GM18511 (cell line): ENCODE measurements at regions not wholly inside any gene's neighbourhood (a gene's known extent, or its start where the extent isn't known, plus 50 kb on each side); places are given as distances from the start of the nearest gene placed in this dataset.

Experiments
- ATAC-seq: cut with Tn5 transposase; IDR thresholded peaks from one replicate; pipeline ENCODE4 v1.9.1; 2021; ENCODE audit warnings: mild to moderate bottlenecking, moderate library complexity; ENCODE audit not compliant: unreplicated experiment

- ATAC-seq: no peak
These were observed 197.7 kb upstream of the RPL38 start for GRCh38 chr17:74005790-74006189.

- no peak for ATAC-seq
These were observed 197.1 kb upstream of the RPL38 start for GRCh38 chr17:74006371-74006770.

GRCh38 chr17:74008196-74008595, 195.3 kb upstream of the RPL38 start:
- no peak for ATAC-seq

DNA sequence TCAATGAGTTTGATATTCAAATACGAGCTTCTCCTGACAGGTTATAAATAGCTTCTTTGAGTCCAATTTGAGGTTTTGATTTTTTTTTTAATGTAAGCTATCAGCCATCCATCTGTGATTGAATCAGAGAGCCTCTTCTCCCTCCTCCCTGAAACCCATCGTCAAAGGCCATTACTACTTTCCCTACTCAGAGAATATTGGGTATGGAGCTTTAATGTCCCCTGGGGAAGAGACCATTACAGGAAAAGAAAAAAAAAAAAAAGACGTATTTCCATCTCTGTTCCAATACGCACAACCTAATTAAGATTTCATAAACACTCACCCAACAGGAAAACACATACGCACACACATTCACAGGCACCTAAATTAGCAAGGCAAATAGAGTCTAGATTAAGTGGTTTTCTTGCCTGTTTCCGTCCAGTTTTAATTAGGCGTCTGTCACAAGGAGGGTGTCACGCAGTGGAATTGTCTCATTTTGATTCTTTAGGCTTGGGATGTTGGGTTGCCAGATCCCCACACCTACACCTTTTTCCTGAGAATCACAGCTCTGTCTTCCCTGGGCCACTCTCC, 194.3 kb upstream of the RPL38 start:
- ATAC-seq: no peak

DNA sequence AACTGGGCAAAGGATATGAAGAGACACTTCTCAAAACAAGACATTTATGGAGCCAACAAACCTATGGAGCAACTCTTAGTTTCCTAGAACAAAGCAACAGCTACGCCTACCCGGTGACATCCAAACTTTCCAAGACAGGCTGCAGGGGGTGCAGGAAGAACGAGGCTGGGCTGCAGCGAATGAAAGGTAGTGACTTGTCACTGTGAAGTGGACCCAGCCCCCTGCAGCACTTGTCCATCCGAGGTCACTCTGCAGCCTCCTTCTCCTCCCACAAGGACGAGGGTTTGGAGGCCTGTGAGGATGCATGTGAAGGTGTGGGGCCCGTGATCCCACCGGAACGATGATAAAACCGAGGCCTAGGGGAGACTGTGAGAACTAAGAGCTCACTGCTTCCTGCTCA, 192.6 kb upstream of the RPL38 start:
- ATAC-seq: no peak

- no peak for ATAC-seq
These were observed 191.5 kb upstream of the RPL38 start for GRCh38 chr17:74011966-74012365.

- no peak for ATAC-seq
These were observed 191.0 kb upstream of the RPL38 start for GRCh38 chr17:74012465-74012864.

DNA sequence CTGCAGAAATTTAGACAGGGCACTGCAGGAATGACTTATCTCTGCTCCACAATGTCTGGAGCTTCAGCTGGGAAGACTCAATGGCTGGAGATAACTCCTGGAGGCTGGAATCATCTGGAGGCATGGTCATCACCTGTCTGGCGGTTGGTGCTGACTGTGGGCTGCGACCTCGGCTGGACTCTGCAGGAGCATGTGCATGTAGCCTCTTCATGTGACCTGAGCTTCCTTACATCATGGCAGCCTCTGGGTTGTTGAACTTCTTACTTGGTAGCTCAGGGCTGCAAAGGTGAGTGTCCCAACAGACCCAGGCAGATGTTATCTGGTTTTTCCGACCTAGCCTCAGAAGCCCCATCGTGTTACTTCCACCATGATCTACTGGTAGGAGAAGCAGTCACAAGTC, 188.2 kb upstream of the RPL38 start:
- no peak for ATAC-seq

DNA sequence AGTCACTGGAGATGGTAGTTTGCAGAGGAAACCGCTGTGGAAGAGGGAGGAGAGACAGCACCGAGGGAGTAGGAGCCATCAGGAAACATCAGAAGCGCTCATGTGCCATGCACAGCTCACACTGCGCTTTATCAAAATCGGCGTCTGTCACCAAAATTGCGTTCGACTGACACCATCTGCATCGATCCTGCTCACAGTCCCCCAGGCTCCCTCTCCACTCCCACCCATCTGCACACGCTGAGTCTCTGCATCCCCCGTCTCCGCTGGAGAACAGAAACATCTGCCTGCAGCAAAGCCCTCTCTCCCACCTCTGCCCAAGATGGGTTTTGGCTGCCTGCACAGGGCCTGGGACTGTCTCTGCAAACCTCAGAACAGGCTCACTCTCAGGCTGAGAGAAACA, 187.5 kb upstream of the RPL38 start:
- no peak for ATAC-seq

DNA sequence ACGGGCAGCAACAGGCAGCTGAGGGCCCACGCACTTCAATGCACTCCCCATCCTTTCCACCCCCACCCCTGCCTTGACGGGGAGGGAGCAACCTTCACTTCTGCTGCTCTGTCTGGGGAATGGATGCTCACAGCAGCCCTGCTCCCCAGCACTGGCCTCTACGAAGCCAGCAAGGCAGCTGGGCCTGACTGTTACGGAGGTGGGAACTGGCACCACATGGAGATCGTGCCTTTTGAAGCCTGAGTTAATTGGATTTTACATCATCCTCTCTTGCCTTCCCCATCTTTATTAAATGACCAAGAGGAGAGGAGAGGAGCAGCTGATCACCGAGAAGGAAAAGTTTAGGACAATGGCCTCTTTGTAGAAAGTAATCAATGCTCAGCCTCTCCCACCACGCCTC, 187.0 kb upstream of the RPL38 start:
- ATAC-seq: no peak

GRCh38 chr17:74017466-74017865, 186.0 kb upstream of the RPL38 start:
- ATAC-seq: no peak

- ATAC-seq: no peak
These were observed 185.4 kb upstream of the RPL38 start for GRCh38 chr17:74018115-74018514.

GRCh38 chr17:74019271-74019670, 184.2 kb upstream of the RPL38 start:
- no peak for ATAC-seq

DNA sequence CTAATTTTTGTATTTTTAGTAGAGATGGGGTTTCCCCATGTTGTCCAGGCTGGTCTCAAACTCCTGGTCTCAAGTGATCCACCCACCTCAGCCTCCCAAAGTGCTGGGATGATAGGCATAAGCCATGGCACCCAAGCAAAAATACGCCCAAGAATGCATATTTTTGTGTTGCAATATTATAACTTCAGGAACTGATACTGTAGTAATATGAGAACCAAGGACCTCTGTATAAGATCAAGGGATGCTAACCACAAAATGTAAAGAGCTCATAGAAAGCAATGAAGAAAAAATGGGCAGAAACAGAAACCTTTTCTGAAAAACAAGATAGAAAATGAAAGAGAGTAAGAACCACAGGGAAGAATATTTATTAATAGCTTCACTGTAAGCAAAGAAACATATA, 183.6 kb upstream of the RPL38 start:
- no peak for ATAC-seq

- ATAC-seq: no peak
These were observed 183.0 kb upstream of the RPL38 start for GRCh38 chr17:74020522-74020921.

- ATAC-seq: no peak
These were observed 178.5 kb upstream of the RPL38 start for GRCh38 chr17:74024871-74025531.

- no peak for ATAC-seq
These were observed 176.0 kb upstream of the RPL38 start for GRCh38 chr17:74027444-74027843.

DNA sequence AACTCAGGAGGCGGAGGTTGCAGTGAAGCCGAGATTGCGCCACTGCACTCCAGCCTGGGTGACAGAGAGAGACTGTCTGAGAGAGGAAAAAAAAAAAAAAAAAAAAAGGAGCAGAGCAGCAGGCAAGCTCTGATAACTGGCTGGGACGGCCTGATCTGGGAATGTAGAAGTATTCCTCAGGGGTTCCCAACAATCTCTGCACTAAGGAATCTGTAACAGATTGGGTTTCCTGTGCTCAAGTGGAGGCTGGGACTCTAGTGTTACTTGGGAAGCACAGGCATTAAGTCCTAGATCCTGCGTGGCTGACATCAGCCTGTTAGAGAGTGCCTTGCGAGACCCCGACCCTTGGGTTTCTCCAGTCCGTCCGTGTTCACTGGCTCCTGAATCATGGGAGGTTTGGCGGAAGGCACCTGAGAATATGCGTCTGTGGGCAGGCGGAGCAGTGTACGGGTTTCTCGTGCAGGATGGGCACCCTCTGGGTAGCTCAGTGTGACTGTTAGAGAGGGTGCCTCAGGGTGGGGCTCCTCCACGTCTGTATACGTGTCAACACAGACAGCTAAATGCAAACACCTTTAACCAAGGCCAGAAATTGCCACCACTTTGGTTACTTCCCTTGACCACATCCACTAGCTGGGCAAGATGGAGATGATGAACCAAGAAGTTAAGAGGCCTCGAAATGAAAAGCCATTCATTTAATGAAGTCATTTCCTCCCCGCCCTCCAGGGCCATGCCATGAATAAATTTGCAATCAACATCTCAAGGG, 174.9 kb upstream of the RPL38 start:
- ATAC-seq: no peak

DNA sequence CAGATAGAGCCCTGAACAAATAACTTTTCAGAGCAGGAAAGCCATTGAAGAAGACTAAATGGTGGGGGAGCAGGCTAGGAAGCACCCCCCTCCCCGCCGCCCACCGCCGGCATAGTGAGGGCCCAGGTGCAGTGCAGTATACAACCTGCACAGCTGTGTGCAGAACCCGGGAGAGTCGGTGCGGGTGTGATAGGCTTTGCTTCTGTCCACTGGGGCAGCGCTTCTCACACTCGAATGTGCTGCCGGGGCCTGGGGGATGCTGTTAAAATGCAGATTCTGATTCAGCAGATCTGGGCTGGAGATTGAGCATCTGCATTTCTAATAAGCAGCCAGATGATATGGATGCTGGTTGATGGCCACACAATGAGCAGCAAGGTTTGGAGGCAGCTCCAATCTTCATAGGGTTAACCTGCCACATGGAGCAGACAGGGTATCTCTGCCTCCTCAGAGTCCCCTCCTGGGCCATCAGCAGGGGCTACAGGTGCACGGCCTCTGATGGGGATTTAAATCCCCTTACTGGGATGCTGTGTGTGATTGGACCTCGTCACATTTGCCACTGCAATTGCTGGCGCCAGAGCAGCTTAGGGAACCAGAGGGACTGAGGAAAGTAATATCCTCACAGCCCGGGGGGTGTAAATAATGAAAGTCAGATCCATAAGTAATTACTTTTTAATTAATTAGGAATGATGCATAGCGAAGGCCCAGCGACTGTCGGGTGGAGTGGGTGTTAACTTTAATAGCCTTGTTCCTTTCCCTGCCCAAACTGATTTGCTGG, 172.0 kb upstream of the RPL38 start:
- no peak for ATAC-seq

DNA sequence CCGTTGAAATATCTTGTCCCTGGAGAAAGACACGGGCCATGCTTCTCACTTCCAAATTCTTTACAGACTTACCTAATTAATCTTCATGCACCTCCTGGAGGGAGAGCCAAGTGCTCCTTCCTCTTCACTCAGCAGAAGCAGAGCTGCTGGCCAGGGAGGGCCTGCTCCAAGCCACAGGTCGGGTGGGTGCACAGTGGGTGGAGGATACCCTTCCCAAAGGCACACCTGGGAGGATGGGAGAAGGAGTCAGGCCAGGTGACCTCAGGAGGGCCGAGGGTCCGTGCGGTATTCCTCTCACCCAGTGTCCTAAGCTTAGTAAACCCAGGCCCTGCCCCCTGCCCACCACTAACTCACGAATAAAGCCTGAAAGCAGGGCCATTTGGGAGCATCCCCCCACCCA, 171.3 kb upstream of the RPL38 start:
- no peak for ATAC-seq

GRCh38 chr17:74037320-74037719, 166.2 kb upstream of the RPL38 start:
- no peak for ATAC-seq

DNA sequence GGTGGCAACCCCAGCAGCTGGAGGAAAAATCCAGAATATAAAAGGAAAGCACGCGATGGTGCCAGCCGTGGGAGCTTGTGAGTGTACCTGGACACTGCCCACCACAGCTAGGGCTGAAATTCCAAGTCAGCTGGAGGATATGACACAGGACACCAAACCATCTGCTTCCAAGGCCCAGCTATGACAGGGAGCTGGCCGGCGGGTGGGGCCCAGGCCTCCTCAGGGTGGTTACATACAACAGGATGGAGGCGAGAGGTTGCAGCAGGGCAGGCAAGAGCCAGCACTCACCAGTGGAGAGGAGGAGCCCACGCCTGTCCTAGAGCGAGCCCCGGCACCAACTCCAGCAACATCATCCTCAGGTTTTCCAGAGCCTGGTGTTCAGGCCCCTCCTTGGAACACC, 163.2 kb upstream of the RPL38 start:
- ATAC-seq: no peak
